HG03045 (cell line): ENCODE measurements at regions not wholly inside any gene's neighbourhood (a gene's known extent, or its start where the extent isn't known, plus 50 kb on each side); places are given as distances from the start of the nearest gene placed in this dataset.
"Not testable (repeated sequence)": the region's sequence is repeated elsewhere in the genome, so short reads cannot be mapped to it uniquely, and the experiment has no call there.

Experiments used
- ATAC-seq: cut with Tn5 transposase; IDR thresholded peaks from one replicate; pipeline ENCODE4 v1.9.1; 2021; ENCODE audit warnings: mild to moderate bottlenecking, moderate library complexity; ENCODE audit not compliant: unreplicated experiment

DNA sequence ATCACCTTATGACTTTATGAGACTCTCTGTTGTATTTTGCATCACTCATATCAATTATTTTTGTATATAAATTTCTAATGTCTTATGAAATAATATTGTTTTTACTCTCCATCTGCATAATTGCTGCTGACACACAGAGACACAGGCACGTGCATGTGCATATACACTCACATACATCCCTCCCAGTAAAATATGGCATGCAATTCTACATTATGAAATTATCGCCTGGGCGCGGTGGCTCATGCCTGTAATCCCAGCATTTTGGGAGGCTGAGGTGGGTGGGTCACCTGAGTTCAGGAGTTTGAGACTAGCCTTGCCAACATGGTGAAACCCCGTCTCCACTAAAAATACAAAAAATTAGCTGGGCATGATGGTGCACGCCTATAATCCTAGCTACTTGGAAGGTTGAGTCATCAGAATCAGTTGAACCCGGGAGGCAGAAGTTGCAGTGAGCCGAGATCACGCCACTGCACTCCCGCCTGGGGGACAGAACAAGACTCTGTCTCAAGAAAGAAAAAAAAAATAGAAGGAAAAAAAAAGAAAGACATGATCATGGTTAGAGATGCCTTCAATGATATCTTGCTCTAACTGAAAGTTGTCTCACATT lies 96.7 kb upstream of the LUZP2 start:
- no peak for ATAC-seq

DNA sequence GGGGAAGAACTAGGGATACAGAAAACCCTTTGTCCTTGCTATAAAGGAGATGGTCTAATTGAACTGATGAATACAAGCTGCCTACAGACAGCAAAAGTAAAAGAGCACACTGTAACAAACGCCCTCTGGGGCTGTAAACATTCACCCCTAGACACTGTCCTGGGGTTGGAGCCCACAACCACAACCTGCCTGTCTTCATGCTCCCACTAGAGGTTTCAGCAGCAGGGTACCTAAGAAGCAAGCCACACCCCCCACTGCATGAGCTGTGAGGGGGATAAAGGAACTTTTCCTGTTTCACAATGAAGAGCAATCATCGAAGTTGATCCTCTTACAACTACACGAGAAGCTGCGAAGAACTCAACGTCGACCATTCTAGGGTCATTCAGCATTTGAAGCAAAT lies 90.5 kb upstream of the LUZP2 start:
- no peak for ATAC-seq

DNA sequence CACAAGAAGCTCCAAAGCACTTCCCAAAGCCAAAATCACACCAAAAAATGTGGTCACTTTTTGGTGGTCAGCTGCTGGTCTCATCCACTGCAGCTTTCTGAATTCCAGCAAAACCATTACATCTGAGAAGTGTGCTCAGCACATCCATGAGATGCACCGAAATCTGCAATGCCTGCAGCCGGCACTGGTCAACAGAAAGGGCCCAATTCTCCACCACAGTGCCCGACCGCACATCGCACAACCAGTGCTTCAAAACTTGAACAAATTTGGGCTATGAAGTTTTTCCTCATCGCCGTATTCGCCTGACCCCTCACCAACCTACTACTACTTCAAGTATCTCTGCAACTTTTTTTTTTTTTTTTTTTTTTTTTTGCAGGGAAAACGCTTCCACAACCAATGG lies 89.9 kb upstream of the LUZP2 start:
- no peak for ATAC-seq

DNA sequence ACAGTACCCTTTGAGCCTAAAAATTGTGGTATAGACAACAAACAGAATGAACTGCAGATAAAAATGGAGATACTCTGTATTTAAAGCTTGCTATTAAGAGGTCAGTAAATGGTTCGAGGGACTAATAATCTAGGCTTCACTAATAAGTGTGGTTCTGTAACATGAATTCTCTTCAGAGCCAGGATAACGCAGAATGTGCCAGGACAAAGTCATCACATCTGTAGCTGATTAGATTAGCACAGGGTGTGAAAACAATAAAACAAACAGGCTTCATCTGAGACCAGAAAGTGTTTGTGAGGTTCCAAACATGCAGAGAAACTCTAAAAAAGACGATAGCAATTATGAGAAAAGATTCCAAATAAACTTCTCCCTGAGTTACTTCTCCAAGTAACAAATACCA lies 89.1 kb upstream of the LUZP2 start:
- ATAC-seq, result no peak

DNA sequence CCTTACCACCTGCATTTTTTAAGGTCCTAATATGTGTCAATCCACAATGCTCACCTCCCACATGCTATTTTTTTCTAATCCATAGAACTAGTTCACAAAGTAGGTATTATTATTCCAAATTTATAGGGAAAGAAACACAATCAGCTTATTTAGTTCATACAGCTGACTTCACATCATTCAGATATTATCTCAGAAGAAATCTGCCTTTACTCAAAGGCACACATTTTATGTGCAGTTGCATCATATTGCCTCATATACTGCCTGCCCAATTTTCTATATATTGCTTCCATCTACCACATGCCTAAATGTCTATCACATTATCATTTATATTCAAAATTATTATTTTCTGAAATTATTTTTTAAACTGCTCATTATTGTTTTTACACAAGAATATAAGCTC lies 88.7 kb upstream of the LUZP2 start:
- ATAC-seq, result no peak

DNA sequence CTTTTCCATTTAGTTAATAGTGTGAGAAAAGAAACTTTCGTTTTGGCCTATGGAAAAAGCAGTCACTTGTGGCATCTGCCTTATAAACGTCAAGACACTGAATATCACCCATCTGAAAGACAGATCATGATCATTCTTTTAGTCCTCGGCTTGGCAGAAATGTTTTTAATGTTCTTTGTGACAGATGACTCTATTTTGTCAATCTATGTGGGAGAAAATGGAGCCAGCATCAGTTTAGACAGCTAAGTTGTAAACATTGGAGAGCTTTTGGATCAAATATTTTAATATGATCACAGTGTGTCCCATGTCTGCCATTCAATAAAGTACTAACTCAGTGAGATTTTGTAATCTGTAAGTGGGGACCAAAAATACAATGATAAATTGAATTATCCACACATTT lies 85.1 kb upstream of the LUZP2 start:
- no peak for ATAC-seq

DNA sequence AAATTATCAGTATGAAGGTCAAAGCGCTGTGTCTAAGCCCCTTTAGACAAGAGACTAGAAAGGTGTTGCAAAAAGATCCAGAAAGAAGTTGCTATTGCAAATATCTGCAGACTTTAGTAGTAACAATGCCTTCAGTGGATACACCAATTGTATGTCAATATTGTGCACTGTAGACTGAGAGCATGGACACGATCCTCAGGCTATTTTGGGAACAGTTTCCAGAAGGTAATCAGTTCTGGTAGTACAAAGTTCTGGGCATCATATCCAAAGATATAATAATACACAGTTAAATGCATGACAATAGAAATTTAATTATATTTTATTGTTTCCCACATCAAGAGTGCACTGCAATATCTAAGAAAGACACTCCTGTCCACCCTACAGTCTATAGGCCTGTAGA lies 84.1 kb upstream of the LUZP2 start:
- no peak for ATAC-seq

DNA sequence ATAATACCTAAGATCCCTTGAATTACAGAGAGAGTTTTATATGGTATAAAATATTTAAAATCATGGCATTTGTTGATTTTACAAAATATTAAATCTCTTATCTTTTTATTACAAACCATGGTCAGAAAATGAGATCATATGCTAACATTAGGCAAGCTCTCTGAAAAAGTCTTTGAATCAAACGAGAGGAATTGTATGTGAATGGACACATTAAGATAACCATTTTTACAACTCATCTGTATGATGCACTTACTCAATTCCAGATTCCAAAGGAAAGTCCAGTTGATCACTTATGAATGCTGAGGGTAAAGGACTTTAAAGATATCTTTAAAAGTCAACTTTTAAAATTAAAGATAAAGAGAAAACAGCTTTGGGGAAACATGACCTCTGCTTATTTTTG lies 83.5 kb upstream of the LUZP2 start:
- ATAC-seq, result no peak

DNA sequence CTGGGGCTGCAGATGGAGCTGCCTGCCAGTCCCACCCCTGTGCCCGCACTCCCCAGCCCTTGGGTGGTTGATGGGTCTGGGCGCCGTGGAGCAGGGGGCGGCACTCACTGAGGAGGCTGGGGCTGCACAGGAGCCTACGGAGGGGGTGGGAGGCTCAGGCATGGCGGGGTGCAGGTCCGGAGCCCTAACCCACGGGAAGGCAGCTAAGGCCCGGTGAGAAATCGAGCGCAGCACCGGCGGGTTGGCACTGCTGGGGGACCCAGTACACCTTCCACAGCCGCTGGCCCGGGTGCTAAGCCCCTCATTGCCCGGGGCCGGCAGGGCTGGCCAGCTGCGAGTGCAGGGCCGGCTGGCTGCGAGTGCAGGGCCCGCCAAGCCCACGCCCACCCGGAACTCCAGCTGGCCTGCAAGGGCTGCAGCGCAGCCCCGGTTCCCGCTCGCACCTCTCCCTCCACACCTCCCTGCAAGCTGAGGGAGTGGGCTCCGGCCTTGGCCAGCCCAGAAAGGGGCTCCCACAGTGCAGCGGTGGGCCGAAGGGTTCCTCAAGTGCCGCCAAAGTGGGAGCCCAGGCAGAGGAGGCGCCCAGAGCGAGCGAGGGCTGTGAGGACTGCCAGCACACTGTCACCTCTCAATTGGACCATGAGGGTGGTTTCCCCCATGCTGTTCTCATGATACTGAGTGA lies 80.8 kb upstream of the LUZP2 start:
- not testable (repeated sequence) for ATAC-seq

DNA sequence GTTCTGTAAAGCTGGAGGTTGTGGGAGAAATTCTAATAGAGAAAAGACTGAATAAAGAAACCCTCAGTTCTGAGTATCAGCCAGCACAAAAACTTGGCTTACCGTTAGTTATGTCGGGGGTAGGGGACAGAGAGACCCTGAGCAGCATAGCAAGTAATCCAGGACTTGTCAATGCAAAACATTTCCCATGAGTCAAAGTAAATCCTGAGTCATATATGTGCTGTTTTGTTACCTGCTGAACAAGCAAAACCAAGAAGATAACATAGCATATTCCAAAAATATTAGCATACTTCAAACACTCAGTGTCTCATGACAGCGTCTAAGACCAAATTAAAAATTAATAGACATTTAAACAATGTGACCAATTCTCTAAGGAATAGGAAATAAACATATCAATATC lies 75.1 kb upstream of the LUZP2 start:
- no peak for ATAC-seq

DNA sequence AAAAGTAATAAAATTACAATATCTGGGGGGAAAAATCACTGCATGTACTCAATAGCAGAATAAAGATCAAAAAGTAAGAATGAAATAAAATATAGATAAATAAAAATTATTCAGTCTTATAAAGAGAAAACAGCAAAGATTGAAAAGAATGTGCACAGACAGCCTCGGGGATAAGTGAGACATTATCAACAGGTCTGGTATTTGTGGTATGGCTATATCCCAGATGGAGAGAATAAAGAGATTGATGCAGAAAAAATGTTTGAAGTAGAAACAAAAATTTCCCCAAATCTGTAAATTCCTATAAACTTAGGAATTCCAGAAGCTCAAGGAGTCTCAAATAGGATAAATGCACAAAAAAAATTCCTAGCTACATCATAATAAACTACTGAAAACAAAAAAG lies 74.5 kb upstream of the LUZP2 start:
- ATAC-seq, result no peak

DNA sequence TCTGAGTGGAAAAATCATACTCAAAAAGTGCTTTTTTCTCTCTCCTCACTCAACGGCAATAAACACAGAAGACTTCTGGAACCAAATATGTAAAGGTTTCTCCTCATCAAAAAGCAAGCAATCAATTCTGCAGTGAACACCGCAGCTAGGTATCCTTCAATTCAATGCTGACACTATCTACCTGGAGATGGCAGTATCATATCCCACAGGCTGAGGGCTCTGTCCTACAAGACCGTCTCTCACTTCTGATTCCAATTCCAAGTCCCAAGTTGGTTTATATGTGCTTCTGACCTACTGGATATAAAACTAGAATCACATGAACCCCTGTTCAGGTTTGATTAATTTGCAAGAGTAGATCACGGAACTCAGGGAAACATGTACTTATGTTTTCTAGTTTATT lies 59.7 kb upstream of the LUZP2 start:
- no peak for ATAC-seq
